ENCODE measurements at regions not wholly inside any gene's neighbourhood (a gene's known extent, or its start where the extent isn't known, plus 50 kb on each side); places are given as distances from the start of the nearest gene placed in this dataset.
"Not testable (repeated sequence)": the region's sequence is repeated elsewhere in the genome, so short reads cannot be mapped to it uniquely, and the experiment has no call there.

DNA sequence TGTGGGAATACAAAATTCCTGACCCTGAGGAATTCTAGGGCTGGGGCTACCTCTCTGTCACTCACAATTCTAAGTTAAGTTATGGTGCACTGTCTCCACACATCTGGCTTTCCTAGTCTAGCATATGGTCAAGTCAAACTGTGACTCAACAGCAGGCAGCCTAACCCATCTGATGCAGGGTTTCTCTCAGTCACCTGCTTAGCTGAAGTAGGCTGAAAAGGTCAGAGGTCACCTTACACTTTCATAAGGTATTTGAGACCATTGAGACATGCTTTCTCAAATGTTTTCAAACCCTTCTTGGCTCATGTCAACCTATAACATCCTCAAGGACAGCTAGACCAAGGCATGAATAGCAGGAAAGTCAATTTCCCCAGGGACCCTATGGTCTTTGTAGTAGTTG lies 196.5 kb upstream of the STK26 start:
- DNase-seq (ENCODE audit: low read depth in 2 of 2): no peak

DNA sequence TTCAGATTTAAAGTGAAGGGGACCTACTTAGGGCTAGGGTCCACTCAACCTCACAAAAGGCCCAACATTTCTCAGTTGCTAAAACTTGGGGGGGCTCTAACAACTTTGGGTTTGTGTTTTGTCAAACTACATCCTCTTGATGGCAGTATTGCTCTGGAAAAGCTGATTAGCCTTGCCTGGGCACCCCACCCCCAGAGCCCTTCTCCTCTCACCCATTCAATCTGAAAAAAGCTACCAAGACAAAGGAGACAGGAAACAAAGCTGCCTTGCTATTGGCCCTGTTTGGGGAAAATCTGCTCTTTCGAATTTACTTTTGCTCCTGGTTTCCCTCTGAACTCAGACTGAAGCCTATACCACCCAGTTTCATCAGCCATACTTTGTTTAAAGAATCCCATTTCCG lies 195.2 kb upstream of the STK26 start:
- no peak for DNase-seq (ENCODE audit: low read depth in 2 of 2)

DNA sequence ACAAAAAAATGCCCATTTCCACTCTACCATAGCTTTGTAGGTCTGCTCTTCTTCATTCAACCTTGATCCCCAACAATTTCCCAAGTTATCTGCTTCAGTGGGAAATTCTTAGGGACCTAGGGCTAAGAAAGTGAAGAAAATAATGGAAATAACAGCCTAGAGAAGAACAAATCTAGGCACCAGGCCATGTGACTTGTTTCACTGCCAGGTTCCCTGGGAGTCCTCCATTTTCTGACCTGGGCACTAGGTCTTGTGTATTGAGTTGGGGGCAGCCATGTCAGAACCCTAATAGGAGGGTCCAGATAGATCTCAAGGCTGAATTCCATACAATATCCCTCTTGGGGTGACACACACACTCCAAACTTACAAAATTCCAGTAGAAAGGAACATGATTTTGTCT lies 194.6 kb upstream of the STK26 start:
- no peak for DNase-seq (ENCODE audit: low read depth in 2 of 2)

GRCh38 chrX:131830400-131831184 lies 192.5 kb upstream of the STK26 start:
- DNase-seq (ENCODE audit: low read depth in 2 of 2): no peak

- DNase-seq (ENCODE audit: low read depth in 2 of 2): no peak
Measured at GRCh38 chrX:131831185-131831520, 191.9 kb upstream of the STK26 start.

DNA sequence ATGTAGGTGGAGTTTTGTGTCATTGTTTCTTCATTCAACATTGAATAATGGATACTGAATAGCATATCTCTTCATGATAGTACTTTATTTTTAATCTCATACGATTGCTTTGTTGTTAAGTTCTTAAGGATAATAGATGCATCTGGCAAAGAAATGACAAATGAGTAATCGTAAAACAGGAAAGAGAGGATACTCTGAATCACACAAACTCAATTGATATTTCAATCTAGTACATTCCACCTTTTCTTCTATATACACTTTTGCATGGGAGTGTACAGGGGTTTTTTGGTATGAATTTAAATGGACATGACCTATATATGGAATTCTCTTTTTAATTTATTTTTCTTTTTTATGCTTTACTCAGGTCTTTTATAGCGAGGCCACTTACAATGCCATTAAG lies 186.9 kb upstream of the STK26 start:
- DNase-seq (ENCODE audit: low read depth in 2 of 2): no peak

DNA sequence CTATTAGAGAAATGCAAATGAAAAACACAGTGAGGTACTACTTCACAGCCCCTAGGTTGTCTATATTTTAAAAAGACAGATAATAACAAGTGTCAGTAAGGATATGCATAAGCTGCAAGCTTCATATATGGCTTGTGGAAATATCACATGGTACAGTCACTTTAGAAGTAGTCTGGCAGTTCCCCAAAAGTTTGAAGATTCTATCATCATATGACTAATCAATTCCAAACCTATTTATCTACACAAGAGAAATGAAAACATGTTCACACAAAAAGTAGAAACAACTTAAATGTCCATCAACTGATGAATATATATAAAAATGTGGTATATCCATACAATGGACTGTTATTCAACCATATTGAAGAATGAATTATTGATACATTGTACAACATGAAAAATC lies 185.8 kb upstream of the STK26 start:
- no peak for DNase-seq (ENCODE audit: low read depth in 2 of 2)

DNA sequence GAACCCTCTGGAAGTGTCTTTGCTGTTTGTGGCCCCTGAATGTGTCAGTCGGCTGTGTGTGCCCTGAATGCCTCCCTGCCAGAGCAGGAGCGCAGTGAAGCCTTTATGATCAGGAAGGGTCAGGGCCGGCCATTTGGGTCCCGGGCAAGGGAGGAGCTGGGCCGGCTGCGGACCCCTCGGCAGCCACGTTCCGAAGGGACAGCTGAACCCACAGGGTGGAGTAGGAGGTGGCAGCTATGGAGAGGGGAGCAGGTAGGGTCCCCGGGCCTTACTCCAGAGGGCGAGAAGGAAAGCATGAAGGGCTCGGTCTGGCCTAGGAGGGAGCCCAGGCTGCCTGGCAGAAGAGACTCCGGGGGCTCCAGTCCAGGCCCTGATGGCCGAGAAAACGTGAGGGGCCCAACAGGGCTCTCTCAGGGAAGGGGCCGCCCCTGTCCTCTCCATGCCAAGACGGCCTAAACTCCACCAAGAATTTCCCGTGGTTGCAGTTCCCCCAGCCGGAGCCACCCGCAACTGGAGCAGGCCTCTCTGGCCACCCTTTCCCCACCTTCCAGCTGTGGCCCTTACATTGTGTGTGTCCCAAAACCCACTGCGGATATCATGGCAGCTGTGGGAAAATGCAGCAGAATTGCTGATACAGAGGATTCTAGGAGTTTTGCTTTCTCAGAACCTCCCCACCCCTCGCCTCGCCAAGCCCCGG lies 182.2 kb upstream of the STK26 start:
- DNase-seq (ENCODE audit: low read depth in 2 of 2): no peak

DNA sequence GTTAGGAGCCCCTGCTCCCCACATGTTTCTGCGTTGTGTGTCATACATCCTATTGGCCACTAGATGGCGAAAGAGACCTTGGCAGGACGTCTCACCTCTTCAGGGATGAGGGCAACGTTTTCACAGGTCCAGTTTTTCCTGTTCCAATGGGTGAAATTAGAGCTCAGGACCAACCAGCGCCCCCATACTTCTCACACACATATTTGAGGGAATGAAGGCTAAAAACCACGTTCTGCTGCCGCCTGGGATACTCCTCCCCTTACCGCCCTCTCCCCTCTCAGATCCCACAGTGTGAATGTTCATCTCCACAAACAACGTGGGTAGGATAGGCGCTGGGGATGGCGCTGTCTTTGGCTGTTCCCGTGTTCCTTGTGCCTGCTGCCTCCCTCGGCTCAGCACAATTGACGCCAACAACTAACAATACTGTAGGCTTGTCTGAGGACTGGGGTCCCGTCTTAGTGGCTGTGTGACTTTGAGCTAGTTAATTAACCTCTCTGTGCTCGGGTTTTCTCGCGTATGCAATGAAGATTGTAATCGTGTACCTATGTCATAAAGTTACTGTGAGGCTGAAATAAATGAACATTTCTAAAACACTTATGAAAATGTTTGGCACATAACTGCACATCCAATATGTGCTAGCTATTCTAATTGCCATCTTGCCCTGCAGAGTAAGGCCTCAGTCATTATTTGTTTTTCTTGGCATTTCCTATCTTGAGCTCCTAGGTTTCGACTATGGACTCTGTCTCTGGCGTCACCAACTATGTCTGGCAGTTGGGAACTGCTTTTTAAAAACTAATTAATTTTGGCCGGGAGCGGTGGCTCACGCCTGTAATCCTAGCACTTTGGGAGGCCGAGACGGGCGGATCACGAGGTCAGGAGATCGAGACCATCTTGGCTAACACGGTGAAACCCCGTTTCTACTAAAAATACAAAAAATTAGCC lies 181.3 kb upstream of the STK26 start:
- DNase-seq (ENCODE audit: low read depth in 2 of 2): no peak

GRCh38 chrX:131843987-131844386 lies 179.1 kb upstream of the STK26 start:
- no peak for DNase-seq (ENCODE audit: low read depth in 2 of 2)

DNA sequence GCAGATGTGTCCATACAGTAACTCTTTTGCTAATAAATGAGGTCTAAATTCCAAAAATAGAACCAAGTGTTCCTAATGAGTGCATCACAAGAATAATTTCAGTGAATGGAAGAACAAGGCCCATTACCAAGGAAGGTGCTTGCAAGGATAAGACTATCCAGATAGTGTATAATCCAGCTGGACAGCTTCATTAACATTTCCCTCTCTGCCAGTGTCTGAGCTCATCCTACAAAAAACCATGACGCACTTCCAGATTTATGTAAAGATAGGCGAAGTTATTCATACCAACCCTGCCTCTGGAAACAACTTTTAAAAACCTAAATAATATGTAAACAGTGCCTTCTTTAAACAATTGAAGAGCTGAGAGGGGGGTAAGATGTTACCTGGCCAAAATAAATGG lies 177.9 kb upstream of the STK26 start:
- no peak for DNase-seq (ENCODE audit: low read depth in 2 of 2)

GRCh38 chrX:131845771-131846170 lies 177.3 kb upstream of the STK26 start:
- no peak for DNase-seq (ENCODE audit: low read depth in 2 of 2)

DNA sequence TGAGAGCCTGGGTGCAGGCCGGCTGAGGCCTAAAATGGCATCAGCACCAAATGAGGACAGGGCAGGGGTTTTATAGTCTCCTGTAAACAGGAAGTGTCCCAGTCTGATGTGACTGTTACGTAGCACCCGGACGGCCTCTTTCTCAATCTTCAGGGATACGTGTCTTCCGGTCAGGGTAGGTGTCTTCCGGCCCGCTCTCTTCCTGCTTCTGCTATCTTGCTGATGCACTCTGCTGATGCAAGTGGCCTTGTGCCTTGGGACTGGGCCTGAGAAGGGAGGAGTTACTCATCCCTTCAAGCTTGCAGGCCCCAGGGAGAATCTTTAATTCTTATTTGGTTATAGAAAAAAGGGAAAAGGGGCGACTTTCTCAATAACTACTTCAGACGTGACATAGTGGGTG lies 172.1 kb upstream of the STK26 start:
- DNase-seq (ENCODE audit: low read depth in 2 of 2): not testable (repeated sequence)

DNA sequence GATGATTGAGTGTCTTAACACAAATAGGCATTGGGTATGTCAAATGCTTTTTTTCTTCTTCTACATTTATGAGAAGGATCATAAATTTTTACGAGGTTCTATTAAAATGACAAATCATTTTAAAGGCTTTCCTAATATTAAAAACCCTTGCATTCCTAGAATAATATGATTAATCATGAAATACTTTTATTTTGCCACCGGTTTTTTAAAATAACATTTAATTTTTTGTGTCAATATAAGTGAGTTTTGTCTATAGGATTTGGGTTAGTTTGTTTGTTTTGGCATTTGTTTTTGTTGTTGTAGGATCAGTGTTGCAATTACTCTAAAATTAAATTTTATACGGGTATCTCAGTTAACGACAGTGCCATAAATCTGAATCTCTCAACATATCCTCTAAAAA lies 169.7 kb upstream of the STK26 start:
- DNase-seq (ENCODE audit: low read depth in 2 of 2): no peak

DNA sequence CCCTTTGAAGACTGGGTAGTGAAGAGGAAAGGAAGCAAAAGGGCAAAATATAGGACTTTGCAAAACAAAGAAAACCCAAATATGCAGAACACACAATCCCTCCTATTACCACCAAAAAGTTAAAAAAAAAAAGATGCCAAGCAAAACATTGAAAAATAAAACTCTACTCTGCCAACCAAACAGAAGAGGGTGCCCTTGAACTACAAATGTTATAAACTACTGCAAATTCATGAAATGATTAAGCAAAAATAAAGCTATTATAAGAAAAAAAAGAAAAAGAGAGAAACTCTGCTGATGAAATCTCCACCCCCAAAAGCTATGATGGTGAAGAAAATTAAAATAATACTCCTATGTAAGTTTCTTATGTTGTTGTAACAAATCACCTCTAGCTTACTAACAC lies 168.5 kb upstream of the STK26 start:
- no peak for DNase-seq (ENCODE audit: low read depth in 2 of 2)

GRCh38 chrX:131861088-131861787 lies 161.9 kb upstream of the STK26 start:
- no peak for DNase-seq (ENCODE audit: low read depth in 2 of 2)

DNA sequence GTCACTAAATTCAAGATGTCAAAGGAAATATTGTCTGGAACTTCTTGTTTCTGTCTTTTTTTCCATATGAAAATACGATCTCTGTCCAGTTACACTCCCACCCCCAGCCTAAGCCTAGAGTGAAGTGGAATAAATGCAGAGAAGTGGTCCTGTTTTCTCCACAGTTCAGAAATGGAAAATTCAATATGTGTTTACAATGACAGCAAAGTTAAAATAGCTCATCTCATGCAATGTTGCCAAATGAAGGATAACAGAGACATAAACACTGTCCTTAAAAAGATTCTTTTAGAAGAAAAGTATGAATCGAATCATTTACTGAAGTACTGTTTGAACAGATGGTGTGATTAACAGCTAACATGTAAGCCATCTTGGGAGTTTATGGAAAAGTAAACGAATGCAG lies 160.8 kb upstream of the STK26 start:
- DNase-seq (ENCODE audit: low read depth in 2 of 2): no peak

- no peak for DNase-seq (ENCODE audit: low read depth in 2 of 2)
Measured at GRCh38 chrX:131869182-131869581, 153.9 kb upstream of the STK26 start.

DNA sequence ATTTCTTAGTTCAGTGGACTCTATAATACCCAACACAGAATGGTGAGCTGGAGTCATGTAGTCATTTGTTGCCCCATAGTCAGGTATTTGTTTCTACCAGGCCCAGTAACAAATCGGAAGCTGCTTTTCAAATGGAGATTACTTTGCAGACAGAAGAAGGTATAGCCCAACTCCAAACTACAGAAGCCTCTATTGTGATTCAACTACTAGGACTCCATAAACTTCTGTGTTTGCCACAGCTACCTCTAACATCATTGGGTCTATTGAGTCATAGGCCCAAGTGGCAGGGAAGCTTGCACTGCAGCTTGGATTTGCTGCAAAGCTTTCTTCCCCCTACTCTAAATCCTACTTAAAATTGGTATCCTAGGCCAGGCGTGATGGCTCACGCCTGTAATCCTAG lies 148.8 kb upstream of the STK26 start:
- DNase-seq (ENCODE audit: low read depth in 2 of 2): no peak

DNA sequence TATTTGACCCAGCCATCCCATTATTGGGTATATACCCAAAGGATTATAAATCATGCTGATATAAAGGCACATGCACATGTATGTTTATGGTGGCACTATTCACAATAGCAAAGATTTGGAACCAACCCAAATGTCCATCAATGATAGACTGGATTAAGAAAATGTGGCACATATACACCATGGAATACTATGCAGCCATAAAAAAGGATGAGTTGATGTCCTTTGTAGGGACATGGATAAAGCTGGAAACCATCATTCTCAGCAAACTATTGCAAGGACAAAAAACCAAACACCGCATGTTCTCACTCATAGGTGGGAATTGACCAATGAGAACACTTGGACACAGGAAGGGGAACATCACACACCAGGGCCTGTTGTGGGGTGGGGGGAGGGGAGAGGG lies 147.3 kb upstream of the STK26 start:
- DNase-seq (ENCODE audit: low read depth in 2 of 2): not testable (repeated sequence)

- no peak for DNase-seq (ENCODE audit: low read depth in 2 of 2)
Measured at GRCh38 chrX:131881194-131881593, 141.9 kb upstream of the STK26 start.

GRCh38 chrX:131885042-131885441 lies 138.1 kb upstream of the STK26 start:
- not testable (repeated sequence) for DNase-seq (ENCODE audit: low read depth in 2 of 2)
